Lower lobe of right lung (tissue), 2 donors: ENCODE measurements at regions not wholly inside any gene's neighbourhood (a gene's known extent, or its start where the extent isn't known, plus 50 kb on each side); places are given as distances from the start of the nearest gene placed in this dataset.

Experiments
- ATAC-seq, 2 donors: fragments of 200-7000 bp; cut with Tn5 transposase; one replicate each; pipeline ENCODE4 v1.9.1; 2020 to 2022; ENCODE audit warnings: mild to moderate bottlenecking in 2 of 2, moderate library complexity in 2 of 2
- DNase-seq: peaks from one replicate; pipeline ENCODE4 v3.0.0-alpha.2; 2020
- H3K27ac ChIP-seq: fragments of 200-600 bp; one replicate; pipeline ENCODE4 v1.8.0; 2022
- H3K27me3 ChIP-seq: fragments of 200-600 bp; one replicate; pipeline ENCODE4 v1.8.0; 2022; ENCODE audit warnings: low read depth
- H3K36me3 ChIP-seq: fragments of 200-600 bp; one replicate; pipeline ENCODE4 v1.8.0; 2022; ENCODE audit warnings: mild to moderate bottlenecking
- H3K4me1 ChIP-seq: fragments of 200-600 bp; one replicate; pipeline ENCODE4 v1.8.0; 2022
- H3K4me3 ChIP-seq: fragments of 200-600 bp; one replicate; pipeline ENCODE4 v1.8.0; 2022; ENCODE audit warnings: mild to moderate bottlenecking
- H3K9me3 ChIP-seq: fragments of 200-600 bp; one replicate; pipeline ENCODE4 v1.8.0; 2022
- intact Hi-C: fragments of 100-400 bp; cut with DNase I; formaldehyde crosslinking; loops from one replicate; pipeline ENCODE4 v1.11.0; 2022
- TF ChIP-seq, protein P1 (sequence below): fragments of 200-600 bp; IDR thresholded peaks from one replicate; pipeline ENCODE4 v1.8.0; 2022; ENCODE audit warnings: antibody characterized with exemption, mild to moderate bottlenecking
- donor health status: DM: no; HTN: yes; CAD: no; lungs with severe emphysema.

DNA sequence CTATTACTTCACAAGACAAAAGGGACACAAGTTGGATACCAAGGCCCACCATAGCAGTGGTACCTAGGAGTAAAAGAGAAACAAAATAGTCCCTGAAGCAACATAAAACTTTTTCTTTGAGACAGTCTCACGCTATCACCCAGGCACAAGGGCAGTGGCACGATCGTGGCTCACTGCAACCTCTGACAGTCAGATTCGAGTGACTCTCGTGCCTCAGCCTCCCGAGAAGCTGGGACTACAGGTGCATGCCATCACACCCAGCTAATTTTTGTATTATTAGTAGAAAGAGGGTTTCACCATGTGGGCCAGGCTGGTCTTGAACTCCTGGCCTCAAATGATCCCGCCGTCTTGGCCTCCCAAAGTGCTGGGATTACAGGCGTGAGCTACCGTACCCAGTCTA is 59.0 kb upstream of the KCNMA1 start:
- TF ChIP-seq, protein P1, sequence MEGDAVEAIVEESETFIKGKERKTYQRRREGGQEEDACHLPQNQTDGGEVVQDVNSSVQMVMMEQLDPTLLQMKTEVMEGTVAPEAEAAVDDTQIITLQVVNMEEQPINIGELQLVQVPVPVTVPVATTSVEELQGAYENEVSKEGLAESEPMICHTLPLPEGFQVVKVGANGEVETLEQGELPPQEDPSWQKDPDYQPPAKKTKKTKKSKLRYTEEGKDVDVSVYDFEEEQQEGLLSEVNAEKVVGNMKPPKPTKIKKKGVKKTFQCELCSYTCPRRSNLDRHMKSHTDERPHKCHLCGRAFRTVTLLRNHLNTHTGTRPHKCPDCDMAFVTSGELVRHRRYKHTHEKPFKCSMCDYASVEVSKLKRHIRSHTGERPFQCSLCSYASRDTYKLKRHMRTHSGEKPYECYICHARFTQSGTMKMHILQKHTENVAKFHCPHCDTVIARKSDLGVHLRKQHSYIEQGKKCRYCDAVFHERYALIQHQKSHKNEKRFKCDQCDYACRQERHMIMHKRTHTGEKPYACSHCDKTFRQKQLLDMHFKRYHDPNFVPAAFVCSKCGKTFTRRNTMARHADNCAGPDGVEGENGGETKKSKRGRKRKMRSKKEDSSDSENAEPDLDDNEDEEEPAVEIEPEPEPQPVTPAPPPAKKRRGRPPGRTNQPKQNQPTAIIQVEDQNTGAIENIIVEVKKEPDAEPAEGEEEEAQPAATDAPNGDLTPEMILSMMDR: no peak
- no peak for DNase-seq
- Histone ChIP-seq H3K27ac (no peak overlapping the region), H3K27me3 (peaks cover 3% of the 10 kb centered on the region), H3K4me1 (no peaks in the 10 kb centered on the region), H3K36me3 (no peaks in the 10 kb centered on the region), H3K9me3 (no peaks in the 10 kb centered on the region), H3K4me3 (no peak overlapping the region)
- intact Hi-C loops: no loop called here
- ATAC-seq: no peak

DNA sequence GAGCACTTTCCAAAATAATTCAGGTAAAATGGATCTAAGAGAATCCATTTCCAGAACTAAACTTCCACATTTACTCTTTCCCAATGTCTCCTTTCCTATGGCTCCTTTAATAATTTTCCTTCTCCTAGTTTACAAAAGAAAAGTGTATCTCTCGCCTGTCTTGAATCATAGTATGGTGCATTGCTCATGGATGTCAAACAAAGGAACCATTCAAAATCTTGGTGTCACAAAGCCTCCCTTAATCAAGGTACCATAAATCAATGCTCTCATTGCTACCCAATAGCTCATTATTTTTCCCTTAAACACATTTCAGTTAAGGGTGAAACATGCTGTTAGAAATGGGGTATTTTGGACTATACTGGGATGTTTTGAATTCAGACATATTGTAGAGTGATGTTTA is 57.6 kb upstream of the KCNMA1 start:
- DNase-seq (no peak), ATAC-seq (no peak)
- TF ChIP-seq, protein P1: no peak
- no peaks in the 10 kb centered on the region for H3K9me3 ChIP-seq
- H3K36me3 ChIP-seq: no peaks in the 10 kb centered on the region
- H3K4me1 ChIP-seq: no peaks in the 10 kb centered on the region
- intact Hi-C loops: no loop called here
- no peak overlapping the region for H3K27ac ChIP-seq
- no peak overlapping the region for H3K4me3 ChIP-seq
- peaks cover 3% of the 10 kb centered on the region for H3K27me3 ChIP-seq

DNA sequence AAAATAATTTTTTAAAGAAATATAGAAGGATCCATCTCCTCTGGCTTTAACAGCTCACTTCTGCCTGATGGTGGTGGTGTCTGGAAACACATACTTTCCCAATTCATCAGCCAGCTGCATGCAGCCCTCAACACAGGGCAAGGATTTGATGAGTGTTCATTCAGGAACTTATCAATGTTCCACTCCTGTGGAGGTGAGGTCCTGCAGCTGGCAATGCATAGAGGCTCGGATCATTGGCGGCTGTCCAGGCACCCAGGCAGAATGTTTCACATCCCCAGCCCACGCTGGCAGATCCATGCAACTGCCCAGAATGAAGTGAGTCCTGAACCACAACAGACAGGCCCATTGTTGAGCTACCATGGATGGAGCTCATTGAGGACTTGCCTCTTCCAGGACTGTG is 55.2 kb upstream of the KCNMA1 start:
- no peak for DNase-seq
- no peak for ATAC-seq
- Histone ChIP-seq H3K4me1 (no peaks in the 10 kb centered on the region), H3K4me3 (no peak overlapping the region), H3K27ac (no peak overlapping the region), H3K9me3 (no peaks in the 10 kb centered on the region), H3K27me3 (no peaks in the 10 kb centered on the region), H3K36me3 (no peaks in the 10 kb centered on the region)
- intact Hi-C loops: no loop called here
- TF ChIP-seq, protein P1: no peak

DNA sequence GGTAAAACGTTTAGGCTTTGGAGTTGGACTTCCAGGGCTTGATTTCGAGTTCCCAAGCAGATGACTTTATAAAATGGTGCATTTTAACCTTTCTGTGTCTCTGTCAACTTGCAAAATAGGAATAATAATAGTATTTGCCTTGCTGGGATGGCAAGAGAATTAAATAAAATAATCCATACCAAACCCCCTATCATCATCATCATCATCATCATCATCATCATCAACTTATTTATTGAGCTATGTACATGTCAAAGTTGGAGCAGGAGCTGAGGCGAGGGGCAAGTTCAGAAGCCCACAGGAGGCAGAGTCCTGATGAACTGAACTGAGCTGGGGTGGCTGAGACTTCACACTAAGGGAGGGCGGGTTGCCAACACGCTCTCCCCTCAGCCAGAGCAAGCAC is 51.7 kb upstream of the KCNMA1 start:
- H3K4me1 ChIP-seq: no peaks in the 10 kb centered on the region
- TF ChIP-seq, protein P1: no peak
- H3K9me3 ChIP-seq: no peaks in the 10 kb centered on the region
- H3K27me3 ChIP-seq: no peaks in the 10 kb centered on the region
- DNase-seq (no peak), ATAC-seq (no peak)
- H3K4me3 ChIP-seq: no peak overlapping the region
- H3K27ac ChIP-seq: no peak overlapping the region
- no peaks in the 10 kb centered on the region for H3K36me3 ChIP-seq
- intact Hi-C loops: no loop called here

DNA sequence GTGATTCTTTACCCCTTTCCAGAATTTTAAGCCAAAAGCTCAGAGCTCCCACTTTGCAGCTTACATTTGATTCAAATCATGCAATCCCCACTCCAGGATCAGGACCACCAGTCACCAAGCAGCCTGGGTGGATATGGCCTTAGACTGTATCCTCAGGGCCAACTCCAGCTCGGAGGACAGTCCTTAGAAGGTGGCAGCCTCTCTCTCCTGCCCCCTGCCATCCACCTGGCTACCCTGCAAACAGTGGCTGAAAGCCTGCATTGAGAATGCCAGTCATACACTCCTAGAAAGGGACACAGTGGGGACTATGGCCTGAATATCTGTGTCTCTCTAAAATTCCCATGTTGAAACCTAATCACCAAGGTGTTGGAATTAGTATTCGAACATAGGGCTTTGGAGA is 50.0 kb upstream of the KCNMA1 start:
- H3K9me3 ChIP-seq: no peaks in the 10 kb centered on the region
- intact Hi-C loops: no loop called here
- H3K27me3 ChIP-seq: no peaks in the 10 kb centered on the region
- H3K27ac ChIP-seq: no peak overlapping the region
- no peak overlapping the region for H3K4me3 ChIP-seq
- no peak for DNase-seq
- H3K4me1 ChIP-seq: no peaks in the 10 kb centered on the region
- TF ChIP-seq, protein P1: no peak
- no peaks in the 10 kb centered on the region for H3K36me3 ChIP-seq
- ATAC-seq: no peak
